ENCODE measurements at regions not wholly inside any gene's neighbourhood (a gene's known extent, or its start where the extent isn't known, plus 50 kb on each side); places are given as distances from the start of the nearest gene placed in this dataset.

DNA sequence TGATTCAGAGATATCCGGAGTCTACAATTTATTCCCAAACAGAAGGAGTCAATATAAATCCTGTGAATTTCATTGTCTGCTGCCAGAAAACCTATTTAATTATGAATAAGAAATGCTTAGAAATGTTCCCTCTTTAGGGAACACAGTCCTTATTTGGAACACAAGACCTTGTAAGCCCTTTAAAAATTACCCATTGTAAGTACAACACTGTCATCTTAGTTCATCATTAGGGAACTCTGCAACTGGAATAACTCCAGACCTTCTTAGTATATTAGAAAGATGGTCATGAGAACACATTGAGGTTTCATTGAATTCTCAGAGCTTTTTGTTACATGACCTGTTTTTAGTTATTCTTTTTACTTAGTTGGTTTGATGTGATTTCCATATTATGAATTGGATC is 548.5 kb upstream of the KLF12 start:
- H3K9me3 ChIP-seq = no peaks in the 10 kb centered on the region
- H3K4me1 ChIP-seq = no peaks in the 10 kb centered on the region
- no peak for DNase-seq (ENCODE audit: extremely low spot score in 2 of 2)
- TF ChIP-seq, protein P1, sequence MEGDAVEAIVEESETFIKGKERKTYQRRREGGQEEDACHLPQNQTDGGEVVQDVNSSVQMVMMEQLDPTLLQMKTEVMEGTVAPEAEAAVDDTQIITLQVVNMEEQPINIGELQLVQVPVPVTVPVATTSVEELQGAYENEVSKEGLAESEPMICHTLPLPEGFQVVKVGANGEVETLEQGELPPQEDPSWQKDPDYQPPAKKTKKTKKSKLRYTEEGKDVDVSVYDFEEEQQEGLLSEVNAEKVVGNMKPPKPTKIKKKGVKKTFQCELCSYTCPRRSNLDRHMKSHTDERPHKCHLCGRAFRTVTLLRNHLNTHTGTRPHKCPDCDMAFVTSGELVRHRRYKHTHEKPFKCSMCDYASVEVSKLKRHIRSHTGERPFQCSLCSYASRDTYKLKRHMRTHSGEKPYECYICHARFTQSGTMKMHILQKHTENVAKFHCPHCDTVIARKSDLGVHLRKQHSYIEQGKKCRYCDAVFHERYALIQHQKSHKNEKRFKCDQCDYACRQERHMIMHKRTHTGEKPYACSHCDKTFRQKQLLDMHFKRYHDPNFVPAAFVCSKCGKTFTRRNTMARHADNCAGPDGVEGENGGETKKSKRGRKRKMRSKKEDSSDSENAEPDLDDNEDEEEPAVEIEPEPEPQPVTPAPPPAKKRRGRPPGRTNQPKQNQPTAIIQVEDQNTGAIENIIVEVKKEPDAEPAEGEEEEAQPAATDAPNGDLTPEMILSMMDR (IDR thresholded peaks at IDR 0.05) = no peak
- TF ChIP-seq POLR2A (IDR thresholded peaks at IDR 0.05) = no peak
- no peak for TF ChIP-seq POLR2AphosphoS5 (IDR thresholded peaks at IDR 0.05; ENCODE audit: insufficient read depth in 1 of 2, low read depth in 1 of 2)
- H3K4me3 ChIP-seq = no peak overlapping the region
- H3K27me3 ChIP-seq = no peaks in the 10 kb centered on the region
- intact Hi-C loops (cut with DNase I) = no loop called here
- H3K27ac ChIP-seq = no peak overlapping the region
- no peaks in the 10 kb centered on the region for H3K36me3 ChIP-seq

DNA sequence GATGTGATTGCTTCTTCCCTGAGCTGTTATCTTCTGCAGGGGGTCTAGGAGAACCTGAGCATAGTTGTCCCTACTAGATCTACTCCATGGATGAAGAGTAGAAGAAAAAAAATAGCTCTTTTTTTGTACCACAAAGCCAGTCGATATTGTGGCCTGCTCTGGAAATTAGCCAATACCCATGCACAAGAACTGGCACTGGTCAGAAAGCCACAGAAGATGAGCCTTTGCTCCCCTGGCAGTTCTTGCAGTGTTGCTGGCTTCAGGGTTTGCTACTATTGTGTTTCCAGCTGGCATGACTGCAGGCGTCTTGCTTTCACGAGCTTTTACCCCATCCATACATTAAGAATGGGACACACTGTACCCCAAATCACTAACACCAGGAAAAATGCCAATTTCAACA is 547.7 kb upstream of the KLF12 start:
- no peak for DNase-seq (ENCODE audit: extremely low spot score in 2 of 2)
- H3K4me1 ChIP-seq = no peaks in the 10 kb centered on the region
- no peak overlapping the region for H3K4me3 ChIP-seq
- H3K36me3 ChIP-seq = no peaks in the 10 kb centered on the region
- no peaks in the 10 kb centered on the region for H3K27me3 ChIP-seq
- no peak overlapping the region for H3K27ac ChIP-seq
- no peaks in the 10 kb centered on the region for H3K9me3 ChIP-seq
- no peak for TF ChIP-seq POLR2AphosphoS5 (IDR thresholded peaks at IDR 0.05; ENCODE audit: insufficient read depth in 1 of 2, low read depth in 1 of 2)
- no peak for TF ChIP-seq POLR2A (IDR thresholded peaks at IDR 0.05)
- TF ChIP-seq, protein P1 (IDR thresholded peaks at IDR 0.05) = no peak
- intact Hi-C loops (cut with DNase I) = no loop called here

DNA sequence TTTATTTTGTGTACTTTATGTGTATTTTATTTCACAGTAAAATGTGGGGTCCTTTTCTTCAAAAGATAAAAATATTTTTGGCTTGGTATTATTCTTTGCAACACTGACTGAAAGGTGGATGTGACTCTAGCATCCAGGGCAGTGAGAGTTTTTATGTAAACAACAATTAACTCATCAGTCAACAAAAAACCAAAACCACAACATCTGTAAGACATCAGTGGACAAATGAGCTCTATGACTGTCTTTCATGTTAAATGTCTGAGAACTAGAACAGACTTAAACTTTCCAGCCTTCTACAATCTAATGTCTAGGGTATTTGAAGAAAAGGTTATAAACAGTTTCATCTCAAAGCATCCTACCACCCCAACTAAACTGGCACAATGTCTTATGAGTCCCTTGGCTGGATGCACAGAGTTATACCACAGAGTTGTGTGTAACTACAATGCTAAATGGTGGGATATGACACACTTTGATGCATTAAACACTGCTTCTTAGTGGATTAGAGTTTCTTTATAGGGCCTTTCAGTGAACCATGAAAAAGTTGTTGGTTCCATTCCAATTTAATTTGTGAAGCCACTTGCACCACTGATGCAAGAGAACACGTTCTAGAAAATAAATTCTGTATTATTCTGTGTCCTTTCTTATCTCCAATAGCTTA is 544.2 kb upstream of the KLF12 start:
- no peaks in the 10 kb centered on the region for H3K27me3 ChIP-seq
- H3K4me3 ChIP-seq = no peak overlapping the region
- no peaks in the 10 kb centered on the region for H3K36me3 ChIP-seq
- no peak for DNase-seq (ENCODE audit: extremely low spot score in 2 of 2)
- TF ChIP-seq, protein P1 (IDR thresholded peaks at IDR 0.05) = no peak
- TF ChIP-seq POLR2A (IDR thresholded peaks at IDR 0.05) = no peak
- no peak for TF ChIP-seq POLR2AphosphoS5 (IDR thresholded peaks at IDR 0.05; ENCODE audit: insufficient read depth in 1 of 2, low read depth in 1 of 2)
- no peaks in the 10 kb centered on the region for H3K9me3 ChIP-seq
- intact Hi-C loops (cut with DNase I) = no loop called here
- H3K4me1 ChIP-seq = no peaks in the 10 kb centered on the region
- no peak overlapping the region for H3K27ac ChIP-seq

DNA sequence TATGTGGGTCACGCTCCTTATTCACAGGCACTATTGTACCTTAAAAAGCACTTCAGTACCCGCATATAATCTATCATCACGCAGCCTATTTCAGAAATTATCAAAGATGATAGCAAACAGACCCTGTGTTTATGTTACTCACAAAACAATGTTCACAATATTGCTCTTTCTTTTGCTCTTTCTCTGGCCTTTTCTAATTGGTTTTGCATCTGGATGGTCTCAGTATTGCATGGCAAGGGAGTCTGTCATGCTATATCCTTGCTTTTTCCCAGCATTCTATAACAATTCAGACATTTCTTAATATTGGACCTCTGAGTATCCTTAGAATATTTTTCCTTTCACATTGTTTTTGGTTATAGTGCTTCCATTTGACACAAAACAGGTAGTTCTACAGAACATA is 541.8 kb upstream of the KLF12 start:
- H3K27me3 ChIP-seq = no peaks in the 10 kb centered on the region
- DNase-seq (ENCODE audit: extremely low spot score in 2 of 2) = no peak
- intact Hi-C loops (cut with DNase I) = no loop called here
- no peaks in the 10 kb centered on the region for H3K9me3 ChIP-seq
- no peak overlapping the region for H3K4me3 ChIP-seq
- H3K27ac ChIP-seq = no peak overlapping the region
- TF ChIP-seq, protein P1 (IDR thresholded peaks at IDR 0.05) = no peak
- TF ChIP-seq POLR2A (IDR thresholded peaks at IDR 0.05) = no peak
- TF ChIP-seq POLR2AphosphoS5 (IDR thresholded peaks at IDR 0.05; ENCODE audit: insufficient read depth in 1 of 2, low read depth in 1 of 2) = no peak
- H3K4me1 ChIP-seq = no peaks in the 10 kb centered on the region
- no peaks in the 10 kb centered on the region for H3K36me3 ChIP-seq

DNA sequence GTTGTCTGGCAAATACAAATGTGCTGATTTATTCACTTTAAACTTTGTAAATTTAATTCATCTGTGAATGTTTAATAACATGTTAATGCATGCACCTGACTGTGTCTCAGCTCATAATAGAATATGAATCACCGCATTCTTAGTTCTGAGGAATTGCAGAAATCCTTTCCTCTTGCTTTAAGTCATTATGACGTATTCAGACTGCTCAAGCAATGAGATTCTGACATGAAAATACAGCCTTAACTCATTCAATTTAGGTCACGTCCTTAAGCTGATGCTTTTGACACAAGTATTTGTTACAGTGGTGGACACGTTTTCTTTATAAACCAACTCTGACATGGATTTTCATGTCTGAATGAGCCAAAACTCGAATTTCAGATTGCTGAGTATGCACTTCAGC is 541.0 kb upstream of the KLF12 start:
- no peaks in the 10 kb centered on the region for H3K27me3 ChIP-seq
- no peak for DNase-seq (ENCODE audit: extremely low spot score in 2 of 2)
- no peaks in the 10 kb centered on the region for H3K9me3 ChIP-seq
- H3K27ac ChIP-seq = no peak overlapping the region
- H3K4me3 ChIP-seq = no peak overlapping the region
- TF ChIP-seq, protein P1 (IDR thresholded peaks at IDR 0.05) = no peak
- TF ChIP-seq POLR2A (IDR thresholded peaks at IDR 0.05) (no peak), POLR2AphosphoS5 (IDR thresholded peaks at IDR 0.05; ENCODE audit: insufficient read depth in 1 of 2, low read depth in 1 of 2) (no peak)
- intact Hi-C loops (cut with DNase I) = no loop called here
- no peaks in the 10 kb centered on the region for H3K4me1 ChIP-seq
- no peaks in the 10 kb centered on the region for H3K36me3 ChIP-seq
